ENCODE measurements at regions not wholly inside any gene's neighbourhood (a gene's known extent, or its start where the extent isn't known, plus 50 kb on each side); places are given as distances from the start of the nearest gene placed in this dataset.
"Not testable (repeated sequence)": the region's sequence is repeated elsewhere in the genome, so short reads cannot be mapped to it uniquely, and the experiment has no call there.

GRCh38 chr9:81002242-81002641 is 687.1 kb downstream of the TLE1 start:
- Histone ChIP-seq H3K79me2 (ENCODE audit: low read depth) (no peaks in the 10 kb centered on the region), H3F3A (ENCODE audit: insufficient read depth, low read depth) (no peaks in the 10 kb centered on the region), H3K4me3 (no peak overlapping the region), H3K36me3 (ENCODE audit: low read depth) (no peaks in the 10 kb centered on the region), H3K27ac (no peak overlapping the region), H3K9me2 (ENCODE audit: insufficient read depth) (no peaks in the 10 kb centered on the region), H3K9me3 (ENCODE audit: insufficient read depth, low read depth) (no peaks in the 10 kb centered on the region), H3K4me2 (no peak overlapping the region), H2AFZ (no peak overlapping the region), H3K4me1 (replicated peaks; ENCODE audit: insufficient read depth) (no peaks in the 10 kb centered on the region), H3K27me3 (ENCODE audit: insufficient read depth, low read depth) (no peaks in the 10 kb centered on the region), H4K20me1 (ENCODE audit: insufficient read depth) (no peaks in the 10 kb centered on the region)
- TF ChIP-seq EZH2 (IDR thresholded peaks at IDR 0.05; ENCODE audit: low read depth) (no peak), CTCF (conservative IDR thresholded peaks at IDR 0.05) (no peak)
- peak; percentile 13 to 35 for DNase-seq
- BruUV-seq (replicated peaks) = no TSS peak
- ChIA-PET POLR2A (ENCODE audit: unreplicated experiment) (no interaction called here), CTCF (no interaction called here)
- intact Hi-C loops (cut with micrococcal nuclease; ENCODE audit: unreplicated experiment) = no loop called here

- Histone ChIP-seq H3F3A (ENCODE audit: insufficient read depth, low read depth) (0 out of 2 replicates have a peak, but pooled peaks cover 2% of the 10 kb centered on the region), H3K36me3 (ENCODE audit: low read depth) (no peaks in the 10 kb centered on the region), H3K79me2 (ENCODE audit: low read depth) (no peaks in the 10 kb centered on the region), H3K27ac (no peak overlapping the region), H3K4me3 (no peak overlapping the region), H3K4me1 (replicated peaks; ENCODE audit: insufficient read depth) (peaks cover 10% of the 10 kb centered on the region; the same call in 1 of the 2 replicates), H2AFZ (no peak overlapping the region), H3K9me2 (ENCODE audit: insufficient read depth) (no peaks in the 10 kb centered on the region), H3K27me3 (ENCODE audit: insufficient read depth, low read depth) (no peaks in the 10 kb centered on the region), H3K4me2 (no peak overlapping the region), H3K9me3 (ENCODE audit: insufficient read depth, low read depth) (no peaks in the 10 kb centered on the region), H4K20me1 (ENCODE audit: insufficient read depth) (no peaks in the 10 kb centered on the region)
- BruUV-seq (replicated peaks) = no TSS peak
- TF ChIP-seq CTCF (conservative IDR thresholded peaks at IDR 0.05) (no peak), EZH2 (IDR thresholded peaks at IDR 0.05; ENCODE audit: low read depth) (no peak)
- DNase-seq = no peak
- CTCF ChIA-PET = no interaction called here
- POLR2A ChIA-PET (ENCODE audit: unreplicated experiment) = no interaction called here
- intact Hi-C loops (cut with micrococcal nuclease; ENCODE audit: unreplicated experiment) = no loop called here
Observed at GRCh38 chr9:80995759-80996158, 693.6 kb downstream of the TLE1 start.

GRCh38 chr9:80994892-80995291 is 694.5 kb downstream of the TLE1 start:
- ChIA-PET CTCF (no interaction called here), POLR2A (ENCODE audit: unreplicated experiment) (no interaction called here)
- Histone ChIP-seq H3K27me3 (ENCODE audit: insufficient read depth, low read depth) (no peaks in the 10 kb centered on the region), H3K79me2 (ENCODE audit: low read depth) (no peaks in the 10 kb centered on the region), H3K4me2 (no peak overlapping the region), H3K4me1 (replicated peaks; ENCODE audit: insufficient read depth) (peaks cover 10% of the 10 kb centered on the region; the same call in 1 of the 2 replicates), H3F3A (ENCODE audit: insufficient read depth, low read depth) (0 out of 2 replicates have a peak, but pooled peaks cover 2% of the 10 kb centered on the region), H4K20me1 (ENCODE audit: insufficient read depth) (no peaks in the 10 kb centered on the region), H3K4me3 (no peak overlapping the region), H3K27ac (no peak overlapping the region), H3K36me3 (ENCODE audit: low read depth) (no peaks in the 10 kb centered on the region), H3K9me3 (ENCODE audit: insufficient read depth, low read depth) (no peaks in the 10 kb centered on the region), H3K9me2 (ENCODE audit: insufficient read depth) (no peaks in the 10 kb centered on the region), H2AFZ (no peak overlapping the region)
- no peak for TF ChIP-seq CTCF (conservative IDR thresholded peaks at IDR 0.05)
- no peak for TF ChIP-seq EZH2 (IDR thresholded peaks at IDR 0.05; ENCODE audit: low read depth)
- DNase-seq = no peak
- BruUV-seq (replicated peaks) = no TSS peak
- intact Hi-C loops (cut with micrococcal nuclease; ENCODE audit: unreplicated experiment) = no loop called here

GRCh38 chr9:80985595-80985994 is 703.8 kb downstream of the TLE1 start:
- DNase-seq; H3K4me1 ChIP-seq (replicated peaks; ENCODE audit: insufficient read depth); intact Hi-C loops (cut with micrococcal nuclease; ENCODE audit: unreplicated experiment); H3K27ac ChIP-seq; H3K9me2 ChIP-seq (ENCODE audit: insufficient read depth); H3K36me3 ChIP-seq (ENCODE audit: low read depth); H3K9me3 ChIP-seq (ENCODE audit: insufficient read depth, low read depth); H4K20me1 ChIP-seq (ENCODE audit: insufficient read depth); H3K27me3 ChIP-seq (ENCODE audit: insufficient read depth, low read depth); H3F3A ChIP-seq (ENCODE audit: insufficient read depth, low read depth); BruUV-seq (replicated peaks); POLR2A ChIA-PET (ENCODE audit: unreplicated experiment); H3K79me2 ChIP-seq (ENCODE audit: low read depth); H3K4me2 ChIP-seq; CTCF ChIA-PET; H3K4me3 ChIP-seq; H2AFZ ChIP-seq: not testable (repeated sequence)
